Inflammatory macrophage treated with lipopolysaccharide for 4 hours (primary cell): ENCODE measurements at regions not wholly inside any gene's neighbourhood (a gene's known extent, or its start where the extent isn't known, plus 50 kb on each side); places are given as distances from the start of the nearest gene placed in this dataset.
A peak's percentile ranks its signal among the peaks of the same experiment; 100 is the strongest.

Experiments used
- DNase-seq: peaks from one replicate; pipeline ENCODE4 v3.0.0-alpha.2; 2020

GRCh38 chr4:55175779-55176231 lies 50.4 kb upstream of the KDR start:
- DNase-seq = no peak

DNA sequence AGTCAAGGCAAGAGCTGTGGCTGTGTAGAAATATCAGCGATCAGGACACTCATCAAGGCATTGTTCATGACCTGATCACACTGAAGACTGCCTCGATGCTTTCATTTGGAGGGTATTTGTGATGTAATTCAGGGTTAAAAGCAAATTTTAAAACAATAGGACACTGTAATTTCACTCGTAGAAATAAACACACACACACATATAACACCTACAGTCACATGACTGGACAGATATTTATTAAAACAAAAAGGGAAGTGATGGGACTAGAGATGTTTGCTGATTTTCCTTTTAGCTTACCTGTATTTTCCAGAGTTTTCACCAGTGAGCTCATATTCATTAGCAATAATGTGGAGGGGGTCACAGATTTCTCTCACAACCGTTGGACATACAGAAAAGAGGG lies 51.1 kb upstream of the KDR start:
- no peak for DNase-seq

DNA sequence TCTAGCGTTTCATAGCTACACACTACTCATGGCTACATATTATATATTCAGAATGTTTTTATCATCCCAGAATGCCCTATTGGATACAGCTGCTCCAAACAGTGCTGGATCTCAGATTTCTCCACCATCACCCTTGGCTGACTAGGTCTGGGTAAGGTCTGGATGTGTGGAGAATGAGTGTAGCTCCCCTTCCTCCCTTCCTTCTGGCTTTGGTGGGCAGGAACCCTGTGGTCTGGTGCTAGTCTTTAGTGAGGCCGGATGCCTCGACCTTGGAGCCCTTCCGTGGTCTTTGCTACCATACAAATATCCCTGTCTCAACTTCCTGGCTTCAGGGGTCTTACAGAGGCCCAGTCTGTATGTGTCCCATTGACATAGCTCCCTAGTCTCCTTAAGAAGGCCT lies 52.1 kb upstream of the KDR start:
- DNase-seq = no peak

DNA sequence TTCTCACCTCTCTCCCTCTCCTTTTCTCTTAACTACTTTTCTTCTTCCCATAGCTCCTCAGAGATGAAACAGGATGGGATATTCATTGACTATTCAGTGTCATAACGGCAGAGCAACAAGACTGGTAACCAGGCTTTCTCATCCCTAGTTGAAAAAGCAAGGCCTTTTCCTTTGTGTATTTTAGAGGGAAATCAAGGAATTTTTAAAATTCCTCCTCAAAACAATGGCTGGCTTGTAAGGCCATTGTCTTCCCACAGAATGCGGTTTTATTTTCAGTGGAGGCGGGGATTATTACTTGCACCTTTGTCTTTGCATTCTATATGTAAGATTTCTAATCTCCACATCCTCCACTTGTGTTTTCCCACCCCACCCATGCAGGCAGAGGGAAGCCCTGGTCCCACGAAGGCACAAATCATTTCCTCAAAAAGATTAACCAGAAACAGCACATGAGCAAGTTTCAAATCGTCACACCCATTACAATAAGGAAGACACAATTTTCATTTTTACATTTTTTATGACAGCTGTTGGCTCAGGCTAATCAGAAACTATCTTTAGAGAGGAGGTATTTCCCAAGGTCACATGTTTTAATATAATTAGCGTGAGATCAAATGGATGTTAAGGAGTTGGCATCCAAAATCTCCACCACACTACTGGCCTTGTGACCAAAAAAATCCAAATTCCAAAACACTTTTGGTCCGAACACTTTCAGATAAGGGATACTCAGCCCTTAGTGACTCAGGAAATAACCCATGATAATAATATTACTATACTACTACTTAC lies 53.0 kb upstream of the KDR start:
- no peak for DNase-seq

DNA sequence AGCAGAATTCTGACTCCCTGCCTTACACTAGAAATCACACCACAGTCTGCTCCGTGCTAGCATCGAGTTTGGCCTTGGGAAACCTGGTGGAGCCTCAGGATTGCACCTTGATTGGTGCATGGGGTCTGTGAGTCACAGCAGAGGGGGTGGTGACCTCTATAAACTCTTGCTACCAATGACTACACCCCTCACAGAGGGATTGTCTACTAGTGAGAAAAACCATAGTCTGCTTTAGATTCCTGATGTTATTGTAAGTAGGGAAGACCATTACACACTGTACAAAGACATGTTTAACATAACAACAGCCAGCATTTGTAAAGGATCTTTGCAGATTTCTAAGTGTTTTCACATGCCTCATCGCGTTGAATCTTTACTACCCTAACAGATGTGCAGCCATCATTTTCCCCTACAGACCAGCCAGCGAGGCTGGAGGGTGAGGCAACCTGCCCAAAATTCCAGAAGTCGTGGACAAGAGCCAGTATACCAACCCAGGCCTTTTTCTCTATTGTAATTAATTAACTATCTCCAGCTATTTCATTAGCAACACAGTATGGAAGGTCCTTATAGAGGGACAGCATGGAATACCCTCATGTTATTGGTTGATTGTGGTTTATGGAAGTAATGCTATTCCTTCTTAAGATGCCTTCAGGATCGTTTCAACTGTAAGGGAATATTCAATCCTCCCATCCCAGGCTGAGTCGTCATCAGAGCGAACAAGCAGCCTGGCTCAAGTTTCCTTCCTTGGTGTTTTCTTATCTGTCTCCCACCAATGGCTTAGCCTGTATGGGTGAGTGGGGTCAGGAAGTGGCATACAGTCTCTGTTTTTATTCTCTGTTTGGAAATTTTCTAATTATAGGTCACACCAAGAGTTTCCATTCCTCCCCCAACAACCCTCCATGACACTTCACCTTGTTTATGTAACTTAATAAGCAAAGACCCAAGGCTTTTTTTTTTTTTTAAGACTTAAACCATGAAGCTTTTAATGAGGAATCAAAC lies 55.9 kb upstream of the KDR start:
- no peak for DNase-seq

- DNase-seq = peak; percentile 38
Observed at GRCh38 chr4:55183926-55184599, 58.7 kb upstream of the KDR start.

DNA sequence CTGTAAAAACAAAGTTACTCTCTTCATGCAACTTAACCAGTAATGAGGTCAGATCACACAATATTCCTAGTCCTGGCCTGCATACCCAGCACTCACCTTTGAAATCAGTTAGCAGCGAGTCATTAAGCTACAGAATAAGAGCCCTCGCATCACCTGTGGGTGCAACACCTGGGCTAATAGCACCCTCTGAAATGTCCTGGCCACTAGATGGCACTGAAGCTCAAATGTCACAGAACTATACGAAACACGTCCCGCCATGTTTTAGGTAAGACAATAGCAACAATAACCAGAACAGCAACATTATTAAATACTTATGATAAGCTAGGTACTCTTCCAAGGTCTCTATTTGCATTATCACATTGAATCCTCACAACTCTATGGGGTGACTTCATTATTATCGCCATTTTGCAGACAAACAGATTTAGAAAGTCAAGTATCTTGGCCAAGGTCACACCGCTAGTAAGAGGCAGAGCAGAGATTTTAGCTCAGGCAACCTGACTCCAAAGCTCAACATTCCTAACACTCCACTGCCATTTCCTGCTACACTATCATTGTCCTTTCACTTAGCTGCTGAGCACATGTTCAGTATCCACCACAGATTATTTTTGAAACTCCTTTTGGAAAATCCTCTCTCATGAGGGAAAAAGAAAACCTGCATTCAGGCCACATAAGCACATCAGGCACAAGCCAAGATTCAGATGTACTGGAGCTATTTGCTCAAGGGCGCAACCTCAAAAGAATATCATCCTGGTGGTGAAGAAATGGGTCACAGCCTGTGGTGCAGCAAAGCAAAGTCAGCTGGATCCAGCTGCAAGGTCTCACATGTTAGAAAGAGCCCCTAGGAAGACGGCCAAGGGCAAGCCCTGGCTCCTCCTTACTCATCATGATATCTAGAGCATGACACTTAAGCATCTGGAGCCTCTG lies 59.5 kb upstream of the KDR start:
- no peak for DNase-seq

- DNase-seq = no peak
Observed at GRCh38 chr4:55186123-55186522, 60.7 kb upstream of the KDR start.

DNA sequence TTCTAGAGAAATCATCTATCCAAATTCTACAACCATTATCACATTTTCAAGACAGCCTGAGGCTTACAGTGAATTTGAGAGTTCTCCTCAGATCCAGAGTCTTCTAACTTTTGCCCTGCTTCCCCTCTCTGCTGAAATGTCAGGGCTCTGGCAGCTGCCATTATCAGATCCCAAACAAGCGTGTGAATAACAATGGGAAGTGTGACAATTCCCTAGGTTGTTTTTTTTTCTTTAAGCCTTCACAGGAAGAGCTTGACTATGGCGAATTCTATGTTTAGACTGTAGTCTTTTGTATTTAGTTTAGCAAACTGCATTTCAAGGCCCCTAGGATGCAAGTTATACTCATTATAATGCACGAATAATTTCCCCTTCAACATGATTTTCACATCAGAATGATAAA lies 61.3 kb upstream of the KDR start:
- DNase-seq = no peak

DNA sequence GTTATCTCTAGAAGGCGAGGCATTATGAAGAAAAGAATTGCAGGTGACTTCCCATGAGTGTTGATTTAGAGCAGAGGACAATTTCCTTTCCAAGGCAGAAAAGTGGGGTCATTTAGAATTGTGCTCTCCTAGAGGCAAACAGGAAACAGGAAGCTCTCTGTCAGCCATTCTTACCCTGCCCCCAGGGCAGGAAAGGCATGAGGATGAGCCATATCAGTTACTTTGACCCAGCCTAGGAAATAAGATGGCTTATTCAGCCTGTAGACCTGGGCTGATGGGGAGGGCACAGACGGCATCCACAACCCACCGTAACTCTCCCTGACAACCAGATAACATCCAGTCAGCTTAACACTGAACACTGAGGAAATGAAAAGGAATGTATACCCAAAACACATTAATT lies 88.8 kb upstream of the KDR start:
- DNase-seq = no peak

- DNase-seq = no peak
Observed at GRCh38 chr4:55215087-55215486, 89.7 kb upstream of the KDR start.

DNA sequence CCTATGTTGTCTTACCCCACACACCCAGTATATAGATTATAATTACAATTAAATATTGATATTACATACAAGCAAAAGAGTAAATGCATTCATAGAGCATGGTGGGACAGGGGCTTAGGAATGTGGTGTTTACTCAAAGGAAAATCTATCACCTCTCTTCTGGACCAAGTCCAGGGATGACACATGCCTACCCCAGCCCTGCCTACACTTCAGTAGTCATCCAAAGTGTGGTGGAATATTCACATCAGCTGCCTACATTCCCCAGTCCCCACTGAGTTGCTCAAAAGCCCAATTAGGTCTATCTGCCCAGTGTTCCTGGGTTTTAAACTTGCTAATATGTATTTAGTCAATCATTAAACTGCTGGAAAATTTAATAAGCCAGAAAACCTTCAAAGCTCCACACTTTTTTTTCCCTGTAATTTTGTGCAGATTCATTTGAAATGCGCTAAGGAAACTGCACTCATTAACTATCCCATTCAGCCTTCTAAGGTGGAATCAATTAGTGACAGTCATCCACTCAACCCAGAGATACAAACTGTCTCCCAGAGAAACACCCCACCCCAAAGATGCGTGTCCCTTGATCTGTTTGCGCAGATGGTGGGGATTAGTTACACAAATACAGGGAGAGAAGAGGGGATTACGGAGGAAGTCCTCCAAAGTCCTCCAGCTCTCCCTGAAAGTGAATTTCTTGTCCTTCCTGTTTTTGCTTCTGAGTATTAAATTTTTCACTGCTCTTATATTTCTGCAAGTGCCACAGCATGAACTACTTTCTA lies 91.7 kb upstream of the KDR start:
- no peak for DNase-seq

DNA sequence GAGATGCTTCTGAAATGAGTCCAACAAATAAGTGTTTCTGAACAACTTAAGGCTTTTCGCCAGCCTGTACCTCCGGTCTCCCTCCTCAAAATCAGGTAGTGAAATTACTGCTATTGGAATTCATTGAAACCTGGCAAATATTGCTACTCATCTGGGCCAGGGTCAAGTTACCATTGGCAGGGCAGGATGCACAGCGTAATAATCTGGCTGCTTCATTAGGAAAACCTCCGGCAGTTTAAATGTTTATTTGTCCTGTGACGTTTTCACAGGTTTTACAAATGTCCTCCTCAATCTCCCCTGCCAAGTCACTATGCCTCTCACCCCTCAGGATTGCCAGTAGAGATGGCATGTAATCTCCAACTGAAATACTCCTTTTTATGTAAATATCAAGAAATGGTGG lies 92.6 kb upstream of the KDR start:
- DNase-seq = no peak

DNA sequence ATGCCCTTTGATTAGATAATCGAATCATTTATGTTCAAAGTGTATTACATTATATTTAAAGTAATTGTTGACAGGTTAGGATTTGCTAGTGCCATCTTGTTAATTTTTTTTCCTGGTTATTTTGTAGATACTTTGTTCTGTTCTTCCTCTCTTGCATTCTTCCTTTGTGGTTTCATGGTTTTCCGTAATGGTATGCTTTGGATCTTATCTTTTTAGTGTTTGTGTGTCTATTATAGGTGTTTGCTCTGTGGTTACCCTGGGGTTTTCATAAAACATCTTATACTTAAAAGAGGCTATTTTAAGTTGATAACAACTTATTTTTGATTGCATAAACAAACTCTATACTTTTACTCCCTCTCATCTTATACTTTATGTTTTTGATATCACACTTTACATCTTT lies 108.2 kb upstream of the SRD5A3 start:
- no peak for DNase-seq

DNA sequence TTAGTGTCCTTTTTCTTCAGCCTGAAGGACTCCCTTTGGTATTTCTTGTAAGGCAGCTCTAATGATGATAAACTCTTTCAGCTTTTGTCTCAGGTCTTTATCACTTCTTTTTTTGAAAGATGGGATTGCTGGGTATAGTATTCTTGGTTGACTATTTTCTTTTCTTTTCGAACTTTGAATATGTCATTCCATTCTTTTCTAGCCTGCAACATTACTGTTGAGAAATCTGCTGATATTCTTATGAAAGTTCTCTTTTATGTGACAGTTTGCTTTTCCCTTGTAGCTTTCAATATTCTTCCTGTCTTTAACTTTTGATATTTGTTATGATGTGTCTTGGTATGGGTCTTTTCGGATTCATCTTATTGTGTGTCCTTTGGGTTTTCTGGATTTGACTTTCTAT lies 107.6 kb upstream of the SRD5A3 start:
- DNase-seq = no peak

DNA sequence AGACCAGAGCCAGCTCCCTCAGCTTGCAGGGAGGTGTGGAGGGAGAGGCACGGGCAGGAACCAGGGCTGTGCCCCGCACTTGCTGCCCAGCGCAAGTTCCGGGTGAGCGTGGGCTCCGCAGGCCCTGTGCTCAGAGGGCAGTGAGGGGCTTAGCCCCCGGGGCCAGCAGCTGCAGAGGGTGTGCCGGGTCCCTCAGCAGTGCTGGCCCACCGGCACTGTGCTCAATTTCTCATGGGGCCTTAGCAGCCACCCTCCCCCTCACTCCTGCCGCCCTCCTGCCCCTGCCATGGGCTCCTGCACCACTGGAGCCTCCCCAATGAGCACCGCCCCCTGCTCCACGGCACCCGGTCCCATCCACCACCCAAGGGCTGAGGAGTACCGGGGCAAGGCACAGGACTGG lies 104.6 kb upstream of the SRD5A3 start:
- DNase-seq = no peak

- DNase-seq = no peak
Observed at GRCh38 chr4:55242506-55242905, 103.5 kb upstream of the SRD5A3 start.

- no peak for DNase-seq
Observed at GRCh38 chr4:55247521-55247920, 98.5 kb upstream of the SRD5A3 start.

DNA sequence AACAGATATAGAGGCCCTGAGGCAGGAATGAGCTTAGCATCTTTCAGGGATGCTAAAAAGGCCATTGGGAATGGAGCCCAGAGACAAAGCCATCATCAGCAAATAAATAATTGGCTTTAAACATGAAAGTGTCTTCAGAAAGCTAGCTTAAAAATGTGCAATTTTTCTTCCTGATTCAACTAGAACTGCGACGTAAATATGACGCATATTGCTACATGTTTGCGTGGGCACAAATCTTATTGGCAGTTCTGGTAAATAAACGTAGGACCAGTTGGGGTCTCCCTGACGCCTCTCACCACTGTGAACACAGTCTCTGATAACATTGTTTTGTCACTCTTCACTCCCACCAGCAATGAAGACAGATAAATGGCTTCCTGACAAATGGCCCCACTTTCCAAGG lies 97.3 kb upstream of the SRD5A3 start:
- DNase-seq = no peak

- DNase-seq = no peak
Observed at GRCh38 chr4:55249476-55249875, 96.6 kb upstream of the SRD5A3 start.

DNA sequence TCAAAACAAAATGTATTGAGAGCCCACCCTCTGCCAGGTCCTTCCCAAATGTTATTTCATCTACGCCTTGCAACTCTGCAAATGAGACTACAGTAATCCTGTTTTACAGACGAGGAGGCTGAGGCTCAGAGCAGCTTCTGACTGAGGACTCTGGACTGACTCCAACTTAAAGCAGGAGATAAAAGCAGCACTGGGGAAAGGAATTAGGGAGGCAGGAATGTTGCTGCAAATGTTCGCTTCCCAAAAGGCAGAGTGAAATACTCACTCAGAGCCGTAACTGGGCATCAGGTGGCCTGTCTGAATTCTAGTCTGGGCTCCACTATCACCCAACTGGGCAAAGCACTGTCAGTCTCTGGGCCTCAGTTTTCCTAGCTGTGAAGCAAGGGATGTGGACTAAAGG lies 94.7 kb upstream of the SRD5A3 start:
- no peak for DNase-seq

- no peak for DNase-seq
Observed at GRCh38 chr4:55251896-55252295, 94.1 kb upstream of the SRD5A3 start.
